ENCODE measurements at regions not wholly inside any gene's neighbourhood (a gene's known extent, or its start where the extent isn't known, plus 50 kb on each side); places are given as distances from the start of the nearest gene placed in this dataset.
"Not testable (repeated sequence)": the region's sequence is repeated elsewhere in the genome, so short reads cannot be mapped to it uniquely, and the experiment has no call there.

DNA sequence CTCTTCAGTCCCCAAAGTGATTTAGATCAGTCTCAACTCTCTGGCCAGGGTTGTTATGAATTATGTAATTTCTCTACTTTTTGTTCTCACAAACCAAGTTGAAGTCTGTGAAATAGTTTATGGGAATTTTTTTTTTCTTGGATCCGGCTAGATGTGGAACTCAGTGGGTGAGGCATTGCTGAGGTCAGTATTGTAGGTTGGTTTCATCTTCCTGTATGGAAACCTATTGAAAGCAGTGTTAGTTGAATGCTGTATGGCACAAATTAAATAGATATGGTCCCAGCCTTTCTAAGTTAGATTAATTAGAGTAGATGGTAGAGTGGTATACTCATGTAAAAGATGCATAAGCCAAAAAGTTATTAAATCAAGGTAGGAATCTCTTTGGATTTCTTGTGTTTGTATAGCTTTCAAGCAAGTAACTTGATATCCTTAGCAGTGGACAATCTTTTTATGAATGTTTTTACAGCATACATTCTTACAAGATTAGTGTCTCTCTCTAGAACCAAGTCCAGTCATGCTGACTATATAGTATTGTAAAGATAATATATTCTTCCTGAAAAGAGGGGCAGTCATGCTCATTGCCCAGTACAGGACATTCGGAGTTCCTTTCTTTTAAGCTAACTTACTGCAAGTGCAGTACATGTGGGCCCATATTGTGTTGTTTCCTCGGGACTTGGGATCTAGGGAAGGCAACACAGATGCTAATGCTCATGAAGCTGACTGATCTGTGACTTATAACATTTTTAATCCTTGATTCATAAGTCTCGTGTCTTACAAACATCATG is 2541.1 kb downstream of the PCDH9 start:
- H4K8ac ChIP-seq (replicated peaks; ENCODE audit: insufficient read length, low read depth, low read length), result no peak overlapping the region
- H3K4ac ChIP-seq (ENCODE audit: low read depth, low read length), result no peak overlapping the region
- Mint-ChIP-seq H3K4me3 (no peak overlapping the region), H3K27ac (no peak overlapping the region), H3K36me3 (ENCODE audit: insufficient read depth in 1 of 3, low read depth in 3 of 3) (peaks cover 3 to 8% (median 6%) of the 10 kb centered on the region in 3 experiments; a peak in 5 of 7 replicates), H3K4me1 (peaks cover 22 to 23% of the 10 kb centered on the region in 2 experiments), H3K27me3 (ENCODE audit: low read depth) (no peaks in the 10 kb centered on the region), H3K9me3 (peaks cover 0 to 8% of the 10 kb centered on the region in 2 experiments; a peak in 3 of 5 replicates)
- H4K91ac ChIP-seq (ENCODE audit: insufficient read length, low read depth, low read length), result no peak overlapping the region
- H2BK120ac ChIP-seq (ENCODE audit: low read depth, low read length, poor library complexity, severe bottlenecking), result no peak overlapping the region
- H3K9ac ChIP-seq (ENCODE audit: extremely low read depth, insufficient read length, low read length), result no peak overlapping the region
- no peak for TF ChIP-seq CTCF (conservative IDR thresholded peaks at IDR 0.05)
- H3K4me2 ChIP-seq (ENCODE audit: insufficient read depth, insufficient read length, low read length), result no peak overlapping the region
- WGBS (ENCODE audit: extremely low coverage, insufficient read length, low lambda C conversion rate), result no CpG with 5 or more reads among the region's 4 CpGs
- H3K56ac ChIP-seq (ENCODE audit: insufficient read length, low read depth, low read length), result no peak overlapping the region
- no peak overlapping the region for H2BK12ac ChIP-seq (ENCODE audit: insufficient read length, low read depth, low read length)
- no peak overlapping the region for H3K18ac ChIP-seq (ENCODE audit: insufficient read length, low read depth, low read length)
- H2BK15ac ChIP-seq (ENCODE audit: low read depth, low read length), result no peak overlapping the region
- H2AK5ac ChIP-seq (ENCODE audit: insufficient read length, low read length), result no peak overlapping the region
- H3T11ph ChIP-seq (ENCODE audit: low read length), result no peak overlapping the region
- no peak overlapping the region for H2BK5ac ChIP-seq (ENCODE audit: insufficient read length, low read length)
- no peak overlapping the region for H3K14ac ChIP-seq (ENCODE audit: insufficient read depth, low read length)
- no peak overlapping the region for H3K27ac ChIP-seq (ENCODE audit: insufficient read length, low read depth, low read length)
- H3K23ac ChIP-seq (ENCODE audit: insufficient read length, low read depth, low read length), result no peak overlapping the region
- no peak overlapping the region for H2AFZ ChIP-seq (ENCODE audit: low read length)
- H3K23me2 ChIP-seq (ENCODE audit: insufficient read length, low read depth, low read length, poor library complexity, severe bottlenecking), result no peaks in the 10 kb centered on the region
- peaks cover 4% of the 10 kb centered on the region; the same call in 1 of the 2 replicates for H3K4me1 ChIP-seq (ENCODE audit: insufficient read depth, low read length)
- no peak overlapping the region for H2BK20ac ChIP-seq (ENCODE audit: low read depth, low read length, poor library complexity, severe bottlenecking)
- H4K5ac ChIP-seq (ENCODE audit: insufficient read length, low read depth, low read length), result no peak overlapping the region
- no peaks in the 10 kb centered on the region for H3K27me3 ChIP-seq (ENCODE audit: insufficient read depth, low read length)
- no peak for DNase-seq
- H4K20me1 ChIP-seq (ENCODE audit: control insufficient read depth, insufficient read depth, insufficient read length), result no peaks in the 10 kb centered on the region
- H3K79me2 ChIP-seq (ENCODE audit: insufficient read depth, low read length), result no peaks in the 10 kb centered on the region
- no peaks in the 10 kb centered on the region for H3K79me1 ChIP-seq (ENCODE audit: insufficient read depth, low read depth, low read length, poor library complexity, severe bottlenecking)
- H3K9me3 ChIP-seq (ENCODE audit: control insufficient read depth, low read depth, low read length), result no peaks in the 10 kb centered on the region

- H3K9ac ChIP-seq (ENCODE audit: extremely low read depth, insufficient read length, low read length); H3K56ac ChIP-seq (ENCODE audit: insufficient read length, low read depth, low read length); H4K5ac ChIP-seq (ENCODE audit: insufficient read length, low read depth, low read length); H3K4ac ChIP-seq (ENCODE audit: low read depth, low read length); H2BK12ac ChIP-seq (ENCODE audit: insufficient read length, low read depth, low read length); H3K36me3 Mint-ChIP-seq (ENCODE audit: insufficient read depth in 1 of 3, low read depth in 3 of 3); H2BK5ac ChIP-seq (ENCODE audit: insufficient read length, low read length); H3K23ac ChIP-seq (ENCODE audit: insufficient read length, low read depth, low read length); H3K9me3 Mint-ChIP-seq; H2AK5ac ChIP-seq (ENCODE audit: insufficient read length, low read length); H3K27me3 ChIP-seq (ENCODE audit: insufficient read depth, low read length); DNase-seq; H3K14ac ChIP-seq (ENCODE audit: insufficient read depth, low read length); H2AFZ ChIP-seq (ENCODE audit: low read length); H3K9me3 ChIP-seq (ENCODE audit: control insufficient read depth, low read depth, low read length); H3T11ph ChIP-seq (ENCODE audit: low read length); H4K20me1 ChIP-seq (ENCODE audit: control insufficient read depth, insufficient read depth, insufficient read length); H3K4me1 ChIP-seq (ENCODE audit: insufficient read depth, low read length); H3K79me1 ChIP-seq (ENCODE audit: insufficient read depth, low read depth, low read length, poor library complexity, severe bottlenecking); H3K18ac ChIP-seq (ENCODE audit: insufficient read length, low read depth, low read length); H3K27ac ChIP-seq (ENCODE audit: insufficient read length, low read depth, low read length); H3K27me3 Mint-ChIP-seq (ENCODE audit: low read depth); H2BK15ac ChIP-seq (ENCODE audit: low read depth, low read length); H4K8ac ChIP-seq (replicated peaks; ENCODE audit: insufficient read length, low read depth, low read length); H2BK20ac ChIP-seq (ENCODE audit: low read depth, low read length, poor library complexity, severe bottlenecking); H3K23me2 ChIP-seq (ENCODE audit: insufficient read length, low read depth, low read length, poor library complexity, severe bottlenecking); H3K79me2 ChIP-seq (ENCODE audit: insufficient read depth, low read length); H4K91ac ChIP-seq (ENCODE audit: insufficient read length, low read depth, low read length); H3K4me2 ChIP-seq (ENCODE audit: insufficient read depth, insufficient read length, low read length); H3K4me3 Mint-ChIP-seq: not testable (repeated sequence)
- no CpG with 5 or more reads among the region's 4 CpGs for WGBS (ENCODE audit: extremely low coverage, insufficient read length, low lambda C conversion rate)
- H2BK120ac ChIP-seq (ENCODE audit: low read depth, low read length, poor library complexity, severe bottlenecking), result peak overlapping the region; percentile 92
- peaks cover 33 to 35% of the 10 kb centered on the region in 2 experiments for H3K4me1 Mint-ChIP-seq
- H3K27ac Mint-ChIP-seq, result peak overlapping the region in 1 of 3 experiments; percentile 58; a peak in 1 of 7 replicates
Measured at GRCh38 chr13:64686536-64686935, 2543.6 kb downstream of the PCDH9 start.
